H1 (cell line): ENCODE measurements at regions not wholly inside any gene's neighbourhood (a gene's known extent, or its start where the extent isn't known, plus 50 kb on each side); places are given as distances from the start of the nearest gene placed in this dataset.
A peak's percentile ranks its signal among the peaks of the same experiment; 100 is the strongest.

ENCODE experiments used
- CBX8 ChIP-seq: fragments of 300-800, 300-1000 bp; sonication (generic); IDR thresholded peaks from 2 replicates; pipeline ENCODE4 v1.7.1; 2016; ENCODE audit warnings: low read depth, low read length, borderline replicate concordance
- EP300 ChIP-seq, 2 experiments: IDR thresholded peaks; 1 replicate in 1 of 2; 2 replicates in 1 of 2; pipeline ENCODE4 v1.6.1; 2011 to 2012; ENCODE audit warnings: low read depth in 2 of 2, low read length in 2 of 2, mild to moderate bottlenecking in 2 of 2, borderline replicate concordance in 1 of 2, inconsistent platforms in 1 of 2, moderate library complexity in 1 of 2
- FOSL1 ChIP-seq: IDR thresholded peaks from 2 replicates; pipeline ENCODE4 v1.6.1; 2011; ENCODE audit warnings: mild to moderate bottlenecking, low read depth, low read length, moderate library complexity; ENCODE audit not compliant: insufficient read depth
- GTF2F1 ChIP-seq: IDR thresholded peaks from 2 replicates; pipeline ENCODE4 v1.6.1; 2012; ENCODE audit warnings: low read depth, low read length, improper control_type of control experiment, borderline replicate concordance
- POLR2A ChIP-seq, 2 experiments: IDR thresholded peaks; 1 replicate in 1 of 2; 2 replicates in 1 of 2; pipeline ENCODE4 v1.6.1; 2011; ENCODE audit warnings: low read depth in 2 of 2, low read length in 2 of 2, mild to moderate bottlenecking in 2 of 2; ENCODE audit errors: control extremely low read depth in 1 of 2
- RAD21 ChIP-seq, 2 experiments: IDR thresholded peaks in 1 of 2; conservative IDR thresholded peaks in 1 of 2; 2 replicates each; pipeline ENCODE4 v1.6.1; 2011; ENCODE audit warnings: low read depth in 2 of 2, low read length in 2 of 2, improper control_type of control experiment in 1 of 2, inconsistent platforms in 1 of 2, mild to moderate bottlenecking in 1 of 2, moderate library complexity in 1 of 2
- SIN3A ChIP-seq, 2 experiments: IDR thresholded peaks in 1 of 2; conservative IDR thresholded peaks in 1 of 2; 2 replicates each; pipeline ENCODE4 v1.6.1; 2011 to 2012; ENCODE audit warnings: low read length in 2 of 2, improper control_type of control experiment in 1 of 2, low read depth in 1 of 2, mild to moderate bottlenecking in 1 of 2
- YY1 ChIP-seq: IDR thresholded peaks from 2 replicates; pipeline ENCODE4 v1.6.1; 2011; ENCODE audit warnings: low read depth, mild to moderate bottlenecking, low read length
- TF ChIP-seq, protein P1 (sequence below): IDR thresholded peaks from 2 replicates; pipeline ENCODE4 v1.6.1; 2011; ENCODE audit warnings: low read length, improper control_type of control experiment
- TF ChIP-seq, protein P2 (sequence below), 3 experiments: IDR thresholded peaks; 1 replicate in 2 of 3; 2 replicates in 1 of 3; pipeline versions ENCODE4 v1.5.1 to v1.6.1; 2011; ENCODE audit warnings: low read length in 3 of 3, mild to moderate bottlenecking in 3 of 3, inconsistent platforms in 2 of 3, low read depth in 1 of 3, moderate library complexity in 1 of 3; ENCODE audit not compliant: insufficient read depth in 1 of 3; ENCODE audit errors: control extremely low read depth in 1 of 3
- TF ChIP-seq, protein P3 (sequence below): IDR thresholded peaks from 2 replicates; pipeline ENCODE4 v1.6.1; 2012; ENCODE audit warnings: inconsistent platforms

DNA sequence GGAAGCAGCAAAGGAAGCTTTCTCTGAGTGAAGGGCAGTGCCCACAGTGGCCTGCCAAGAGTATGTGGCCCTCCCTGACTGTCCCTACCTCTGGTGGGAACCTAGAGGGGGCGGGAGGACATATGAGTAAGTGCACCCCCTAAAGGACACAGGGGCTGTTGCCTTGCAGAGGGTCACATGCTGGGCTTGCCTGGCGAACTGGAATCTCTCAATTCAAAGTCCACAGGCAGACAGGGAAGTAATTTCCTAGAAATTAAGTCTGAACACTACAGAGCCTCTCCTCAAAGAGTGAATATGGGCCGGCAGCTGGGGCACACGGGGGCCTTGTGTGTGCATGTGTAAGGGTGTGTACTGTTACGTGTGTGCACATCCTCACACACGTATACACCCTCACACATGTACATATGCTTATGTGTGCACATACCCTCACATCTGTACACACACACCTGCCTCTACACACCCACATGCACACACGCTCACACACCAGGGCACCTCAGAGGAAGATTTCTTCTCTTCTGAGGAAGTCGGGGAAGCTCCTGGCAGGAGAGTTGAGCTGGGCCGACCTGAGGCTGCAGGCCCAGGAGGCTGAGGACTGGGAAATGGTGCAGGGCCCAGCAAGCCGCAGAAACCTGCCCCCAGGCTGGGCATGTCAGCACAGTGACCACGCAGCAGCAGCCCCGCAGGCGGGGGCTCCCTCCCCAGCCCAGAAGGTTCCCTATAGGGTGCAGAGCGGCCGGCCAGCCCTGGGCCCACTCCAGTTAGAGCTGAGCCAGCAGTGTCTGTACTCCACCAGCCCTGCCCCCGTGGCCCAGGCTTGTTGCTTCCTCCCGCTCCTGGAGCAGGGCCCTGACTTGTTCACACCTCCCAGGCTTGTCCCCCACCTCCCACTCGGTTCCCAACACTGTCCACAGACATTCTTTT is 77.4 kb upstream of the TAF1B start:
- TF ChIP-seq EP300 (IDR thresholded peaks at IDR 0.05; ENCODE audit: borderline replicate concordance in 1 of 2, low read depth in 2 of 2, low read length in 2 of 2) (no peak), YY1 (no peak), RAD21 (IDR thresholded peaks at IDR 0.05 in 1 of 2, conservative IDR thresholded peaks at IDR 0.05 in 1 of 2; ENCODE audit: low read depth in 2 of 2, low read length in 2 of 2) (peak in 1 of 2 experiments; percentile 35; a peak in 3 of 4 replicates), POLR2A (IDR thresholded peaks at IDR 0.05; ENCODE audit: control extremely low read depth in 1 of 2, low read depth in 2 of 2, low read length in 2 of 2) (no peak), SIN3A (conservative IDR thresholded peaks at IDR 0.05 in 1 of 2, IDR thresholded peaks at IDR 0.05 in 1 of 2; ENCODE audit: low read depth in 1 of 2, low read length in 2 of 2) (no peak), GTF2F1 (no peak), FOSL1 (no peak), CBX8 (no peak)
- TF ChIP-seq, protein P1, sequence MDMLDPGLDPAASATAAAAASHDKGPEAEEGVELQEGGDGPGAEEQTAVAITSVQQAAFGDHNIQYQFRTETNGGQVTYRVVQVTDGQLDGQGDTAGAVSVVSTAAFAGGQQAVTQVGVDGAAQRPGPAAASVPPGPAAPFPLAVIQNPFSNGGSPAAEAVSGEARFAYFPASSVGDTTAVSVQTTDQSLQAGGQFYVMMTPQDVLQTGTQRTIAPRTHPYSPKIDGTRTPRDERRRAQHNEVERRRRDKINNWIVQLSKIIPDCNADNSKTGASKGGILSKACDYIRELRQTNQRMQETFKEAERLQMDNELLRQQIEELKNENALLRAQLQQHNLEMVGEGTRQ = no peak
- TF ChIP-seq, protein P2, sequence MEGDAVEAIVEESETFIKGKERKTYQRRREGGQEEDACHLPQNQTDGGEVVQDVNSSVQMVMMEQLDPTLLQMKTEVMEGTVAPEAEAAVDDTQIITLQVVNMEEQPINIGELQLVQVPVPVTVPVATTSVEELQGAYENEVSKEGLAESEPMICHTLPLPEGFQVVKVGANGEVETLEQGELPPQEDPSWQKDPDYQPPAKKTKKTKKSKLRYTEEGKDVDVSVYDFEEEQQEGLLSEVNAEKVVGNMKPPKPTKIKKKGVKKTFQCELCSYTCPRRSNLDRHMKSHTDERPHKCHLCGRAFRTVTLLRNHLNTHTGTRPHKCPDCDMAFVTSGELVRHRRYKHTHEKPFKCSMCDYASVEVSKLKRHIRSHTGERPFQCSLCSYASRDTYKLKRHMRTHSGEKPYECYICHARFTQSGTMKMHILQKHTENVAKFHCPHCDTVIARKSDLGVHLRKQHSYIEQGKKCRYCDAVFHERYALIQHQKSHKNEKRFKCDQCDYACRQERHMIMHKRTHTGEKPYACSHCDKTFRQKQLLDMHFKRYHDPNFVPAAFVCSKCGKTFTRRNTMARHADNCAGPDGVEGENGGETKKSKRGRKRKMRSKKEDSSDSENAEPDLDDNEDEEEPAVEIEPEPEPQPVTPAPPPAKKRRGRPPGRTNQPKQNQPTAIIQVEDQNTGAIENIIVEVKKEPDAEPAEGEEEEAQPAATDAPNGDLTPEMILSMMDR (IDR thresholded peaks at IDR 0.05; ENCODE audit: control extremely low read depth in 1 of 3, insufficient read depth in 1 of 3, low read depth in 1 of 3, low read length in 3 of 3) = peak in 2 of 3 experiments; percentile 45 to 46; a peak in 3 of 4 replicates
- TF ChIP-seq, protein P3, sequence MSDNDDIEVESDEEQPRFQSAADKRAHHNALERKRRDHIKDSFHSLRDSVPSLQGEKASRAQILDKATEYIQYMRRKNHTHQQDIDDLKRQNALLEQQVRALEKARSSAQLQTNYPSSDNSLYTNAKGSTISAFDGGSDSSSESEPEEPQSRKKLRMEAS = no peak
